ENCODE measurements at regions not wholly inside any gene's neighbourhood (a gene's known extent, or its start where the extent isn't known, plus 50 kb on each side); places are given as distances from the start of the nearest gene placed in this dataset.

DNA sequence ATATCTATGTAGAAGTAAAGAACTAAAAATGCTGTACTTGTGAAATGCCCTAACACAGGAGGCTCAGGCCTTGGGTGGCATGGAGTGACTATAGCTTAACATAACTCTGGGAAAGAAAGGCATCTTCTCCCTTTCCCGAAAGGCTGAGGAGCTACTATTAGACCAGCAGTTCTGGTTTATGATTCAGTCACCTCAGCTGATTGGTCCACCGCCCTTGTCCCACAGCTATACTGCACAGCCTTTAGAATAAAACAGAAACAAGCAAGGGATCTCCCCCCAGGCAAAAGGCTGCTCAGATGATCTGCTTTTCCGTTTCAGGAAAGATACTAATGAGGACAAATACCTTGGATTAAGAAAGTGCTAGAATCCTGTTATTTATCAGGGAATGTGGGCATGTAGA lies 171.3 kb downstream of the SNCA start:
- Mint-ChIP-seq H3K36me3 (ENCODE audit: insufficient read depth, unreplicated experiment) (no peaks in the 10 kb centered on the region), H3K4me3 (ENCODE audit: unreplicated experiment) (no peak overlapping the region), H3K9me3 (ENCODE audit: unreplicated experiment) (no peaks in the 10 kb centered on the region), H3K27me3 (ENCODE audit: insufficient read depth, unreplicated experiment) (no peaks in the 10 kb centered on the region), H3K27ac (ENCODE audit: low read depth, unreplicated experiment) (peak overlapping the region; percentile 76), H3K4me1 (ENCODE audit: insufficient read depth, unreplicated experiment) (peaks cover 38% of the 10 kb centered on the region)
- POLR2A ChIA-PET = interaction anchor here (0.6 to 6.1 kb wide), 4 partner anchors 14 to 163 kb away, joined by 4 to 67 read pairs (median 23); no protein-coding TSS in a partner anchor
- DNase-seq (ENCODE audit: unreplicated experiment) = no peak
- CTCF ChIA-PET = interaction anchor here (1.6 kb wide), 1 partner anchor 14 kb away, joined by 4 read pairs; no protein-coding TSS in a partner anchor
- BruUV-seq (replicated peaks) = no TSS peak
- intact Hi-C loops (cut with micrococcal nuclease) = no loop called here
- TF ChIP-seq, protein P1, sequence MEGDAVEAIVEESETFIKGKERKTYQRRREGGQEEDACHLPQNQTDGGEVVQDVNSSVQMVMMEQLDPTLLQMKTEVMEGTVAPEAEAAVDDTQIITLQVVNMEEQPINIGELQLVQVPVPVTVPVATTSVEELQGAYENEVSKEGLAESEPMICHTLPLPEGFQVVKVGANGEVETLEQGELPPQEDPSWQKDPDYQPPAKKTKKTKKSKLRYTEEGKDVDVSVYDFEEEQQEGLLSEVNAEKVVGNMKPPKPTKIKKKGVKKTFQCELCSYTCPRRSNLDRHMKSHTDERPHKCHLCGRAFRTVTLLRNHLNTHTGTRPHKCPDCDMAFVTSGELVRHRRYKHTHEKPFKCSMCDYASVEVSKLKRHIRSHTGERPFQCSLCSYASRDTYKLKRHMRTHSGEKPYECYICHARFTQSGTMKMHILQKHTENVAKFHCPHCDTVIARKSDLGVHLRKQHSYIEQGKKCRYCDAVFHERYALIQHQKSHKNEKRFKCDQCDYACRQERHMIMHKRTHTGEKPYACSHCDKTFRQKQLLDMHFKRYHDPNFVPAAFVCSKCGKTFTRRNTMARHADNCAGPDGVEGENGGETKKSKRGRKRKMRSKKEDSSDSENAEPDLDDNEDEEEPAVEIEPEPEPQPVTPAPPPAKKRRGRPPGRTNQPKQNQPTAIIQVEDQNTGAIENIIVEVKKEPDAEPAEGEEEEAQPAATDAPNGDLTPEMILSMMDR (IDR thresholded peaks at IDR 0.05; ENCODE audit: unreplicated experiment) = no peak

DNA sequence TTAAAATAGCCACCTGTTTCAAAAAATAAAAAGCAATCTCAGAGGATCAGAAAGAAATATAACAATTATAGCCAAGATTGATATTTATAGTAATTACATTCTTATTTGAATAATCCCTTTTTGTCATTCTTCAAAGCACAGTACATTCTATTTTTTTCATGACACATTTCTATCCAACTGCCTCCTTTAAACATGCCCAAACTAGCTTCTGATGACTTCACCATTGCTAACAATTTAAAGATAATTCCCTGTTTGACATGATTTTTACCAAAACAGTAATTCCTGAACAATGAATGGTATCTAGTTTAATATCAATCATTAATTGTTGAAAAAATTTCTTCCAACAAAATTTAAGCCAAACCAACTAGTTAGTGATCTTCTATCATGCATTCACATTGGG lies 172.4 kb downstream of the SNCA start:
- CTCF ChIA-PET = interaction anchor here (0.6 to 0.7 kb wide), 2 partner anchors 170 to 199 kb away, joined by 3 read pairs; no protein-coding TSS in a partner anchor
- POLR2A ChIA-PET = interaction anchor here (0.6 to 6.1 kb wide), 7 partner anchors 15 to 227 kb away, joined by 3 to 67 read pairs (median 4); no protein-coding TSS in a partner anchor
- no TSS peak for BruUV-seq (replicated peaks)
- no peak overlapping the region for H3K4me3 Mint-ChIP-seq (ENCODE audit: unreplicated experiment)
- no peak for DNase-seq (ENCODE audit: unreplicated experiment)
- intact Hi-C loops (cut with micrococcal nuclease) = no loop called here
- H3K36me3 Mint-ChIP-seq (ENCODE audit: insufficient read depth, unreplicated experiment) = no peaks in the 10 kb centered on the region
- peaks cover 47% of the 10 kb centered on the region for H3K4me1 Mint-ChIP-seq (ENCODE audit: insufficient read depth, unreplicated experiment)
- no peaks in the 10 kb centered on the region for H3K27me3 Mint-ChIP-seq (ENCODE audit: insufficient read depth, unreplicated experiment)
- TF ChIP-seq, protein P1 (IDR thresholded peaks at IDR 0.05; ENCODE audit: unreplicated experiment) = no peak
- H3K27ac Mint-ChIP-seq (ENCODE audit: low read depth, unreplicated experiment) = peak overlapping the region; percentile 76
- H3K9me3 Mint-ChIP-seq (ENCODE audit: unreplicated experiment) = no peaks in the 10 kb centered on the region

GRCh38 chr4:89661173-89661899 lies 175.6 kb downstream of the SNCA start:
- Mint-ChIP-seq H3K36me3 (ENCODE audit: insufficient read depth, unreplicated experiment) (no peaks in the 10 kb centered on the region), H3K27me3 (ENCODE audit: insufficient read depth, unreplicated experiment) (no peaks in the 10 kb centered on the region), H3K9me3 (ENCODE audit: unreplicated experiment) (no peaks in the 10 kb centered on the region), H3K4me1 (ENCODE audit: insufficient read depth, unreplicated experiment) (peaks cover 49% of the 10 kb centered on the region), H3K4me3 (ENCODE audit: unreplicated experiment) (peak overlapping the region; percentile 49), H3K27ac (ENCODE audit: low read depth, unreplicated experiment) (peak overlapping the region; percentile 99)
- POLR2A ChIA-PET = interaction anchor here (0.5 to 6.1 kb wide), 17 partner anchors 10 to 1135 kb away, joined by 3 to 67 read pairs (median 4); no protein-coding TSS in a partner anchor
- intact Hi-C loops (cut with micrococcal nuclease) = loop anchor here (1.0 to 2.0 kb wide), 3 partner anchors 19 to 175 kb away; no protein-coding TSS in a partner anchor
- DNase-seq (ENCODE audit: unreplicated experiment) = peak; percentile 75
- BruUV-seq (replicated peaks) = TSS peak; percentile 96
- TF ChIP-seq, protein P1 (IDR thresholded peaks at IDR 0.05; ENCODE audit: unreplicated experiment) = no peak
- CTCF ChIA-PET = interaction anchor here (0.6 to 1.9 kb wide), 10 partner anchors 11 to 1811 kb away, joined by 3 to 6 read pairs (median 4); no protein-coding TSS in a partner anchor

DNA sequence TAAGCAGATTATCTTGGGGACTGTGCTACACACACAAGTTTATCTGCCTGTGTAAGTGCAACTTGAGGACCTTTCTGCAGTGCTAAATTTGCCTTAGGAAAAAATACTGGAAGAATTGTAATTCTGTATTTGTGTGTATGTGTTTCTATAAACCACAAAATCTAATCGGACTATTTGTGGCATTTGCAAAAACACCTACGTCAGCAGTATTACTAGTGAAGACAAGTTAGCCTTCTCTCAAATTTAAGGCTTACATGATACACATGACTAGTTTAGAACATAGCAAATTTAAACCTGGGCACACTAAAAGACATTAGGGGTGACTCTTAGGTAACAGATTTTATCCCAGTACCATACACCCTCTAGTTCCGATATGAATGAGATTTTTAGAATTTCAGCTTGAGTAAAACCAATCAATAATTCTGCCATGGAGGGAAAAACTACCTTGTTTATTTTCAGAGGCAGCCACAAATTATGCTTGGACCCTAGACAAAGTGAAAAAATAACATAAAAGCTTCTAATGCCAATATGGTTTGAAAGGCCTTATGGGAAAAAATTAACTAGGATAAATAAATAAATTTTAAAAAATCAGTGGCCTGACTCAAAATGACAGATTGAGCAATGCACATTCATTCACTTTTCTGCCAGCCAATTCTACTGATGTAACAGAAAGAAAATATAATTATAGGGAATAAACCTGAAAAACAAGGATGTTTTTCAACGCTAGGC lies 176.4 kb downstream of the SNCA start:
- POLR2A ChIA-PET = interaction anchor here (0.6 to 6.1 kb wide), 18 partner anchors 8 to 680 kb away, joined by 3 to 67 read pairs (median 4); no protein-coding TSS in a partner anchor
- intact Hi-C loops (cut with micrococcal nuclease) = loop anchor here (1.0 to 2.0 kb wide), 3 partner anchors 20 to 174 kb away; no protein-coding TSS in a partner anchor

More for the DNA sequence above, 176.4 kb downstream of the SNCA start:
- BruUV-seq (replicated peaks) = no TSS peak
- Mint-ChIP-seq H3K4me1 (ENCODE audit: insufficient read depth, unreplicated experiment) (peaks cover 49% of the 10 kb centered on the region), H3K4me3 (ENCODE audit: unreplicated experiment) (peak overlapping the region; percentile 49), H3K27me3 (ENCODE audit: insufficient read depth, unreplicated experiment) (no peaks in the 10 kb centered on the region), H3K27ac (ENCODE audit: low read depth, unreplicated experiment) (peak overlapping the region; percentile 99), H3K36me3 (ENCODE audit: insufficient read depth, unreplicated experiment) (no peaks in the 10 kb centered on the region), H3K9me3 (ENCODE audit: unreplicated experiment) (no peaks in the 10 kb centered on the region)
- TF ChIP-seq, protein P1 (IDR thresholded peaks at IDR 0.05; ENCODE audit: unreplicated experiment) = no peak
- CTCF ChIA-PET = interaction anchor here (0.6 to 1.9 kb wide), 9 partner anchors 11 to 1133 kb away, joined by 3 to 5 read pairs (median 4); no protein-coding TSS in a partner anchor
- DNase-seq (ENCODE audit: unreplicated experiment) = peak; percentile 32

Data from MCF 10A (cell line).